ENCODE measurements at regions not wholly inside any gene's neighbourhood (a gene's known extent, or its start where the extent isn't known, plus 50 kb on each side); places are given as distances from the start of the nearest gene placed in this dataset.

DNA sequence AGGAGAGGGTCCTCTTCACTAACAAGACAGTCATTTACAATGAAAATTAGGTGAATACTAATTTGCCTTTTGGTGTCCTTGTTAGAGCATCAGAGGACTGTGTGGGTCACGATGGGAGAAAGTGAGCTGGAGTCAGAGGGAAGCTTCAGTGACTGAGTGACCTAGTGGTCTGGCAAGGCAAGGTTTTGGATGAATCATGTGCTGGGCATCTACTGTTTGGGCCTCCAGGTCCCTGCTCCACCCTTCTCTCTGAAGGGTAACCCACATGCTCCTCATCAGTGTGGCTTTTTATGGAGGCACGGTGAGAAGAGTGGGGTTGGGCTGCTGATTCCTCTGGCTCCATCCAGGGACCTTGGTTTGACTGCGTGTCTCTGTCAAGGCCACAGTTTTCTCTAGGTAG, 60.5 kb upstream of the EXOC2 start:
- no peaks in the 10 kb centered on the region for H3K36me3 ChIP-seq (ENCODE audit: insufficient read depth, low read length)
- no peak overlapping the region for H3K4me3 ChIP-seq (ENCODE audit: low read depth, low read length)
- H2AFZ ChIP-seq (ENCODE audit: low read length, unreplicated experiment): no peak overlapping the region
- H3K27me3 ChIP-seq (ENCODE audit: insufficient read depth, low read length): peaks cover 5% of the 10 kb centered on the region; the same call in 1 of the 2 replicates
- H3K79me2 ChIP-seq (ENCODE audit: control insufficient read depth, insufficient read depth, low read length, unreplicated experiment): no peaks in the 10 kb centered on the region
- H3K27ac ChIP-seq (ENCODE audit: low read depth, low read length): no peak overlapping the region
- no peaks in the 10 kb centered on the region for H3K4me1 ChIP-seq (ENCODE audit: control insufficient read depth, insufficient read depth, low read length, unreplicated experiment)

DNA sequence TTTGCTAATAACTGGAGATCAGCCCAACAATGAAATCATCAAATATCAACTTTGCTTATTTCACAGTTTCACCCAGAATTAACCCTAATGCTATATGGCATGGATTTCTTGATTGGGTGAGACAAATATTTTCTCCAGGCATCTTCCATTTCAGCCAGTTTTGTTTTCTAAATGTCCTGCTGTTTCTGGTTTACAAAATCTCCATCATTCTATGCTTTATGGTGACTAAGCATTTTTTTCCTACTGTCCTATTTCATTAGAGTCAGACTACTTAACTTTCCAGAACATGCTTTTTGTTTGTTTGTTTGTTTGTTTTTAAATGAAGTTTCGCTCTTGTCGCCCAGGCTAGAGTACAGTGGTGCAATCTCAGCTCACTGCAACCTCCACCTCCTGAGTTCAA, 59.5 kb upstream of the EXOC2 start:
- Histone ChIP-seq H3K4me3 (ENCODE audit: low read depth, low read length) (no peak overlapping the region), H3K4me1 (ENCODE audit: control insufficient read depth, insufficient read depth, low read length, unreplicated experiment) (no peaks in the 10 kb centered on the region), H3K36me3 (ENCODE audit: insufficient read depth, low read length) (no peaks in the 10 kb centered on the region), H3K79me2 (ENCODE audit: control insufficient read depth, insufficient read depth, low read length, unreplicated experiment) (no peaks in the 10 kb centered on the region), H3K27me3 (ENCODE audit: insufficient read depth, low read length) (peaks cover 5% of the 10 kb centered on the region; the same call in 1 of the 2 replicates), H2AFZ (ENCODE audit: low read length, unreplicated experiment) (no peak overlapping the region), H3K27ac (ENCODE audit: low read depth, low read length) (no peak overlapping the region)

DNA sequence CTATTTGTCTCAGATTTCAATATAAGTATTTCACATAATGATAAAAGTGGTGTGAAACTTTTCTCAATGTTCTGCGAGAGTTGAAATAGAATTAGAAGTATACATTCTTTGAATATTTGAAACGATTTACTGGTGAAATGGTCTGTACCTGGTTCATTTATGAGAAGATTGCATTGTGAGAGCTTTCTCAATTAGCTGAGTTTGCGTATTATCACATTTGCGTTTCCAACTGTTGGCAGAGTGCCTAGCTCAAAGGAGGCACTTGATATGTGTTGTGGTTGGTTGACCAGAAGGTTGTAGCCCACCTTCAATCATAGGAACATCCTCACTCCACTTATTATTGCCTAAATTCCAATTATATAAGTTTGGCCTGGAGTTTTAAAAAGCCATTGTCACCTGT, 58.8 kb upstream of the EXOC2 start:
- Histone ChIP-seq H3K36me3 (ENCODE audit: insufficient read depth, low read length) (no peaks in the 10 kb centered on the region), H3K4me3 (ENCODE audit: low read depth, low read length) (no peak overlapping the region), H3K4me1 (ENCODE audit: control insufficient read depth, insufficient read depth, low read length, unreplicated experiment) (no peaks in the 10 kb centered on the region), H3K79me2 (ENCODE audit: control insufficient read depth, insufficient read depth, low read length, unreplicated experiment) (no peaks in the 10 kb centered on the region), H2AFZ (ENCODE audit: low read length, unreplicated experiment) (no peak overlapping the region), H3K27me3 (ENCODE audit: insufficient read depth, low read length) (peaks cover 4% of the 10 kb centered on the region; the same call in 1 of the 2 replicates), H3K27ac (ENCODE audit: low read depth, low read length) (no peak overlapping the region)

DNA sequence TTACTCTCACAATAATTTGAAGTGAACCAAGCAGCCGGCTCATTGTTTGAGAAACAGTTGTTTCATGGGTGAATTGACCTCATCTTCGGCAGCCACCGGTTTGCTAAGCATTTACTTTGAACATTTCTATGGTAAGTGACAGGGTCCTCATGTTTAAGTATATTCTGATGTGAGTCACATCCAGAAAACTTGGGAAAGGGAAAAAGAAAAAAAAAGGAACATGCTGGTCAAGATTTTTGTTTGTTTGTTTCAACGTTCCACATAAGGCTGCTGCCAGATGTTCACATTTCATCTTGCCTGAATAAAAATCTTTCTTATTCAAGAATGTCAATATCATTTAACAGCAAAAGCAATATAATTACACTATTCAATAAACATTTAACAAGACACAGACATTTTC, 55.0 kb upstream of the EXOC2 start:
- no peak overlapping the region for H2AFZ ChIP-seq (ENCODE audit: low read length, unreplicated experiment)
- no peak overlapping the region for H3K4me3 ChIP-seq (ENCODE audit: low read depth, low read length)
- H3K79me2 ChIP-seq (ENCODE audit: control insufficient read depth, insufficient read depth, low read length, unreplicated experiment): no peaks in the 10 kb centered on the region
- H3K4me1 ChIP-seq (ENCODE audit: control insufficient read depth, insufficient read depth, low read length, unreplicated experiment): no peaks in the 10 kb centered on the region
- no peaks in the 10 kb centered on the region for H3K27me3 ChIP-seq (ENCODE audit: insufficient read depth, low read length)
- H3K36me3 ChIP-seq (ENCODE audit: insufficient read depth, low read length): no peaks in the 10 kb centered on the region
- no peak overlapping the region for H3K27ac ChIP-seq (ENCODE audit: low read depth, low read length)

DNA sequence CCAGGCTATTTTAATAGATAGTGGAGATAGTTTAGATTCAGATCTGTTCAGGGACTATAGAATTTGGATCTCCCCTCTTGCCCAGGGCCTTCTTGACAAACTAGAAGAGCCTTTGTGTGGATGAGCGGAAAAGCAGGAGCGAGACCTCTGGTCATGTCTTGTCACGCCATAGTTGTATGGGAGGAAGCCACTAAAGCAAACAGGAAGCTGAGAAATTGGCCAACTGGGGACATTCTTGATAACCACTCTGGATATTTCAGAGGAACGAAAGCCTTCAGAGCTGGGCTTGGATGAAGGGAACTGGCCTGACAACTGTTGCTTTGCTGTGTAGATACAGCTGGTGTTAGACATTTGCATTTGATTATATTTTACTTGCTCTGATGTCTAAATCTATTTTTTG, 54.1 kb upstream of the EXOC2 start:
- no peak overlapping the region for H3K27ac ChIP-seq (ENCODE audit: low read depth, low read length)
- no peaks in the 10 kb centered on the region for H3K4me1 ChIP-seq (ENCODE audit: control insufficient read depth, insufficient read depth, low read length, unreplicated experiment)
- H3K4me3 ChIP-seq (ENCODE audit: low read depth, low read length): no peak overlapping the region

DNA sequence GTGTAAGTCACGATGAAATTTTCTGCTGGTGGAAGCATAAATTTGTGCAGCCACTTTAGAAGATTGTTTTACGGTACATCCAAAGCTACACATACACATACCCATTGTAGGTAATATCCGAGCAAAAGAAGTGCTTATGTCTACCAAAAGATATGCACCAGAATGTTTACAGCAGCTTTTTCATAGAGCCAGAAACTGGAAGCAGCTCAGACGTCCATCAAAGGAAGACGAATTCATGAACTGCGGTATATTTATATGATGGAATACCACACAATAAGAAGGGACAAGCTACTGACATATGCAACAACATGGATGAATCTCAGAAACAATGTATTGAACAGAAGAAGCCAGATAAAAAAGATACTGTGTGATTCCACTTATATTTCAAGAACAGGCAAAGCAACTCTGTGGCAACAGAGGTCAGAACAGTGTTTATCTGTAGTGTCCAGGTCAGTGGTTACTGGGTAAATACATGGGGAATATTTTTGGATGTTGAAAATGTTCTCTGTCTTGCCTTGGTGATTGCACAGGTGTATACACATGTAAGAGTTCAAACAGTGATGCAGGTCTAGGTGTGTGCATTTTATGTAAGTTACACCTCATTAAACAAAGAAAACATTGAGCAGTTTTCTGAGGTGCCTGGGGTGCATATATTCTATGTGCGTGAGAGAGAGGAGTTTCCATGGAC, 51.9 kb upstream of the EXOC2 start:
- Histone ChIP-seq H3K79me2 (ENCODE audit: control insufficient read depth, insufficient read depth, low read length, unreplicated experiment) (no peaks in the 10 kb centered on the region), H2AFZ (ENCODE audit: low read length, unreplicated experiment) (no peak overlapping the region), H3K27me3 (ENCODE audit: insufficient read depth, low read length) (no peaks in the 10 kb centered on the region), H3K27ac (ENCODE audit: low read depth, low read length) (no peak overlapping the region), H3K4me1 (ENCODE audit: control insufficient read depth, insufficient read depth, low read length, unreplicated experiment) (no peaks in the 10 kb centered on the region), H3K36me3 (ENCODE audit: insufficient read depth, low read length) (no peaks in the 10 kb centered on the region), H3K4me3 (ENCODE audit: low read depth, low read length) (no peak overlapping the region)

More for the DNA sequence above, 54.1 kb upstream of the EXOC2 start:
- Histone ChIP-seq H2AFZ (ENCODE audit: low read length, unreplicated experiment) (no peak overlapping the region), H3K36me3 (ENCODE audit: insufficient read depth, low read length) (no peaks in the 10 kb centered on the region), H3K27me3 (ENCODE audit: insufficient read depth, low read length) (no peaks in the 10 kb centered on the region), H3K79me2 (ENCODE audit: control insufficient read depth, insufficient read depth, low read length, unreplicated experiment) (no peaks in the 10 kb centered on the region)

DNA sequence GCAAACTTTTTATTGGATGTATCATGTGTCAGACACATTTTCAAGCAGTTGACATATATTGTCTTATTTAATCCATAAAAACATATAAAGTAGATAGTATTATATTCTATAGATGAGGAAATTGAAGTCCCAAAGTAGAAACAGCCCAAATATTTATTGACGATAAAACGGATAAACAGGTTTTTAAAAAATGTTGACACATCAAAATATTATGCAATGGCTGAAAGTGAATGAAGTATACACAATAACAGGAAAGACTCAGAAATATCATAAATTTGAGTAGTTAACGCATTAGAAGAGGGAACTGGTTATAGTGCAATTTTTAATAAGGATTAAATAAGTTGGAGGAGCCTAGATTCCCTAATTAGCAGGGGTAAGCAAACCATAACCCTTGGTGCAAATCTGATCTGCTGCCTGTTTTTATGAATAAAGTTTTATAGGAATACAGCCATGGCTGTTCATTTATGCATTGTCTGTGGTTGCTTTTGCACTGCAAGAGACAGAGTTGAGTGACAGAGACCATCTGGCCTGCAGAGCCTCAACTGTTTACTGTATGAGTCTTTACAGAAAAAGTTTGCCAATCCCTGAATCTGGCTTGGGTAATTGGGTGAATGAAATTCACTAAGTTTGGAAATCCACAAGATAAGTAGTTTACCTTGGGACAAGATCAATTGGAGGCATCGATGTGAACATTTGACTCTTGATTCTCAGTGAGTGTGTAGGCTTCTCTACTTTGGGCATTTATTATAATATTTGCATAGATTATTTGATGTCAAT, 50.6 kb upstream of the EXOC2 start:
- H3K36me3 ChIP-seq (ENCODE audit: insufficient read depth, low read length): no peaks in the 10 kb centered on the region
- no peaks in the 10 kb centered on the region for H3K4me1 ChIP-seq (ENCODE audit: control insufficient read depth, insufficient read depth, low read length, unreplicated experiment)
- no peak overlapping the region for H2AFZ ChIP-seq (ENCODE audit: low read length, unreplicated experiment)
- H3K27ac ChIP-seq (ENCODE audit: low read depth, low read length): no peak overlapping the region
- H3K79me2 ChIP-seq (ENCODE audit: control insufficient read depth, insufficient read depth, low read length, unreplicated experiment): no peaks in the 10 kb centered on the region
- H3K27me3 ChIP-seq (ENCODE audit: insufficient read depth, low read length): 0 out of 2 replicates have a peak, but pooled peaks cover 3% of the 10 kb centered on the region
- no peak overlapping the region for H3K4me3 ChIP-seq (ENCODE audit: low read depth, low read length)
